Gastroesophageal sphincter (tissue), 3 donors: ENCODE measurements at regions not wholly inside any gene's neighbourhood (a gene's known extent, or its start where the extent isn't known, plus 50 kb on each side); places are given as distances from the start of the nearest gene placed in this dataset.

ENCODE experiments used
- CTCF ChIP-seq, 4 experiments: fragments of 200-600 bp in 2 of 4; fragments of 450-650 bp in 2 of 4; sonication (generic) in 1 of 4; IDR thresholded peaks; one replicate each; pipeline ENCODE4 v1.5.1; 2017 to 2019; ENCODE audit warnings: antibody characterized with exemption in 4 of 4, mild to moderate bottlenecking in 2 of 4, moderate library complexity in 2 of 4
- POLR2A ChIP-seq, 2 donors: fragments of 450-650 bp; IDR thresholded peaks; one replicate each; pipeline ENCODE4 v1.6.1; 2017; ENCODE audit warnings: antibody characterized with exemption in 2 of 2, mild to moderate bottlenecking in 2 of 2, moderate library complexity in 1 of 2

GRCh38 chr7:27459021-27459730, 203.5 kb downstream of the HIBADH start:
- no peak for TF ChIP-seq CTCF (IDR thresholded peaks at IDR 0.05)
- no peak for TF ChIP-seq POLR2A (IDR thresholded peaks at IDR 0.05)
